Ishikawa (cell line): ENCODE measurements at regions not wholly inside any gene's neighbourhood (a gene's known extent, or its start where the extent isn't known, plus 50 kb on each side); places are given as distances from the start of the nearest gene placed in this dataset.

Source experiments
- CEBPB ChIP-seq: IDR thresholded peaks from 2 replicates; pipeline ENCODE4 v1.6.1; 2012
- CREB1 ChIP-seq: IDR thresholded peaks from 2 replicates; pipeline ENCODE4 v1.6.1; 2012; ENCODE audit warnings: low read depth
- EGR1 ChIP-seq: IDR thresholded peaks from 2 replicates; pipeline ENCODE4 v1.6.1; 2012
- EP300 ChIP-seq: IDR thresholded peaks from 2 replicates; pipeline ENCODE4 v1.6.1; 2012; ENCODE audit warnings: borderline replicate concordance
- FOXM1 ChIP-seq: IDR thresholded peaks from 2 replicates; pipeline ENCODE4 v1.6.1; 2012; ENCODE audit warnings: low read depth, borderline replicate concordance
- NFIC ChIP-seq: IDR thresholded peaks from 2 replicates; pipeline ENCODE4 v1.6.1; 2012
- RAD21 ChIP-seq: IDR thresholded peaks from 2 replicates; pipeline ENCODE4 v1.6.1; 2012; ENCODE audit warnings: low read depth
- TAF1 ChIP-seq: IDR thresholded peaks from 2 replicates; pipeline ENCODE4 v1.6.1; 2012; ENCODE audit warnings: low read depth, mild to moderate bottlenecking
- TCF12 ChIP-seq: IDR thresholded peaks from 2 replicates; pipeline ENCODE4 v1.6.1; 2012; ENCODE audit warnings: low read depth
- TEAD4 ChIP-seq: IDR thresholded peaks from 2 replicates; pipeline ENCODE4 v1.6.1; 2012
- USF1 ChIP-seq: IDR thresholded peaks from 2 replicates; pipeline ENCODE4 v1.6.1; 2012
- YY1 ChIP-seq: IDR thresholded peaks from 2 replicates; pipeline ENCODE4 v1.6.1; 2012; ENCODE audit warnings: low read depth
- ZBTB7A ChIP-seq: IDR thresholded peaks from 2 replicates; pipeline ENCODE4 v1.6.1; 2012; ENCODE audit warnings: low read depth
- TF ChIP-seq, protein P1 (sequence below): IDR thresholded peaks from 2 replicates; pipeline ENCODE4 v1.6.1; 2012
- TF ChIP-seq, protein P2 (sequence below): IDR thresholded peaks from 2 replicates; pipeline ENCODE4 v1.6.1; 2012; ENCODE audit warnings: low read depth, mild to moderate bottlenecking

DNA sequence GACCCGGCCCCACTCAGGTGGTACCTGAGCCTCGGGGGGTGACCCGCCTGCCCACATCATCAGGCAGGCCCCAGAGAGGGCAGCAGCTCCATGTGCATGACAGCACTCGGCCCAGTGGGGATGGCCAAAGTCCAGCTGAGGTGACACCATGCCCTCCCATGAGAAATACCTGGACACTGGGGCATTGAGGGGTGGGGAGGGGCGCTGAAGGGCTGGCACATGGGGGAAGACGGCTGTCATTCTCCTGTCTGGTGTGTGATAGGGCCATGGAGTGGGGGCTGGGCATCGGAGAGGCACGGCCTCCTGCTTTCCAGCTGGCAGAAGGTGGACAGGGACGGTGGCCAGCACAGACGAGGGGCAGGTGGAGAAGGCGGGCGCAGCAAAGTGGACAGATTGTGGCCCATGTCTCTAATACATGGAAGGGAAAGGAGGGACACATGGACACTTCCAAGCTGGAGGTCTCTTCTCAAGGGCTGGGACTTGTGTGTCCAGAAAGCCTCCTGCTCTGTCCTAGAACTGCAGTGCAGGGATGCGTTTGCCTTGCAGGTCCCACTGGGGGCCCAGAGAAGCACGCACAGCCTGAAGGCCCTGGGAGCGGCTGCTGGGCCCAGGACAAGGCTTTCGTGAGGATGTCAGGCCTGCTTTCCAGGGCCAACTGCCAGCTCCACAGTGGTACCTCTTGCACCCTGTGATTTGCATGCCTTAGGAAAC, 302.2 kb downstream of the NDUFA10 start:
- no peak for TF ChIP-seq CEBPB
- no peak for TF ChIP-seq TCF12
- TF ChIP-seq FOXM1 = no peak
- TF ChIP-seq, protein P1, sequence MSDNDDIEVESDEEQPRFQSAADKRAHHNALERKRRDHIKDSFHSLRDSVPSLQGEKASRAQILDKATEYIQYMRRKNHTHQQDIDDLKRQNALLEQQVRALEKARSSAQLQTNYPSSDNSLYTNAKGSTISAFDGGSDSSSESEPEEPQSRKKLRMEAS = no peak
- TF ChIP-seq YY1 = no peak

- TF ChIP-seq NFIC (no peak), YY1 (no peak), CREB1 (no peak), TEAD4 (no peak), EGR1 (no peak), TAF1 (no peak), TCF12 (no peak), RAD21 (no peak), USF1 (no peak), FOXM1 (no peak), EP300 (no peak), CEBPB (no peak), ZBTB7A (no peak)
- TF ChIP-seq, protein P2, sequence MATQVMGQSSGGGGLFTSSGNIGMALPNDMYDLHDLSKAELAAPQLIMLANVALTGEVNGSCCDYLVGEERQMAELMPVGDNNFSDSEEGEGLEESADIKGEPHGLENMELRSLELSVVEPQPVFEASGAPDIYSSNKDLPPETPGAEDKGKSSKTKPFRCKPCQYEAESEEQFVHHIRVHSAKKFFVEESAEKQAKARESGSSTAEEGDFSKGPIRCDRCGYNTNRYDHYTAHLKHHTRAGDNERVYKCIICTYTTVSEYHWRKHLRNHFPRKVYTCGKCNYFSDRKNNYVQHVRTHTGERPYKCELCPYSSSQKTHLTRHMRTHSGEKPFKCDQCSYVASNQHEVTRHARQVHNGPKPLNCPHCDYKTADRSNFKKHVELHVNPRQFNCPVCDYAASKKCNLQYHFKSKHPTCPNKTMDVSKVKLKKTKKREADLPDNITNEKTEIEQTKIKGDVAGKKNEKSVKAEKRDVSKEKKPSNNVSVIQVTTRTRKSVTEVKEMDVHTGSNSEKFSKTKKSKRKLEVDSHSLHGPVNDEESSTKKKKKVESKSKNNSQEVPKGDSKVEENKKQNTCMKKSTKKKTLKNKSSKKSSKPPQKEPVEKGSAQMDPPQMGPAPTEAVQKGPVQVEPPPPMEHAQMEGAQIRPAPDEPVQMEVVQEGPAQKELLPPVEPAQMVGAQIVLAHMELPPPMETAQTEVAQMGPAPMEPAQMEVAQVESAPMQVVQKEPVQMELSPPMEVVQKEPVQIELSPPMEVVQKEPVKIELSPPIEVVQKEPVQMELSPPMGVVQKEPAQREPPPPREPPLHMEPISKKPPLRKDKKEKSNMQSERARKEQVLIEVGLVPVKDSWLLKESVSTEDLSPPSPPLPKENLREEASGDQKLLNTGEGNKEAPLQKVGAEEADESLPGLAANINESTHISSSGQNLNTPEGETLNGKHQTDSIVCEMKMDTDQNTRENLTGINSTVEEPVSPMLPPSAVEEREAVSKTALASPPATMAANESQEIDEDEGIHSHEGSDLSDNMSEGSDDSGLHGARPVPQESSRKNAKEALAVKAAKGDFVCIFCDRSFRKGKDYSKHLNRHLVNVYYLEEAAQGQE = no peak
- TF ChIP-seq, protein P1 = no peak
These were observed 303.0 kb downstream of the NDUFA10 start for GRCh38 chr2:239721991-239722759.

DNA sequence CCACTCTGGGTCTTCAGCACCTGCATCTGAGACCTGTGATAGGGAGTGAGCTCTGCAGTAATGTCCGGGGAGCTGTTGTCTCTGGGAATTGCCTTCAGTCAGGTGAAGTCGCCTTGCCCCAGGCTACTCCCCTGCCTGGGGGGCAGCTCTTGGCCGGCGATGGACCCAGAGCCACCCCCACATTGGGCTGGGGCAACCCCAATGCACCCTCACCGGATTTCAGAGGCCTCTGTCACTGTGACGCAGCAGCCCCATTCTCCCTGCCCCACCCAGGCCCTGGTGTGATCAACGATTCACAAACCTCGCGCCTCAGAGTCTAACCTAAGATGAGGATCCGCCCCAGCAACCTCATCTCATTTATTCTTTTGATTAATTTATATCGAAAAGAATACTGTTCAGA, 303.6 kb downstream of the NDUFA10 start:
- TF ChIP-seq, protein P1 = no peak
- TF ChIP-seq FOXM1 = no peak
- TF ChIP-seq, protein P2 = no peak
- no peak for TF ChIP-seq RAD21
- no peak for TF ChIP-seq USF1
- no peak for TF ChIP-seq NFIC

- TF ChIP-seq, protein P1 = no peak
- no peak for TF ChIP-seq EGR1
- TF ChIP-seq, protein P2 = no peak
- no peak for TF ChIP-seq TAF1
- TF ChIP-seq YY1 = no peak
- no peak for TF ChIP-seq RAD21
- no peak for TF ChIP-seq CREB1
- no peak for TF ChIP-seq EP300
These were observed 304.5 kb downstream of the NDUFA10 start for GRCh38 chr2:239720361-239721360.
